ENCODE measurements at regions not wholly inside any gene's neighbourhood (a gene's known extent, or its start where the extent isn't known, plus 50 kb on each side); places are given as distances from the start of the nearest gene placed in this dataset.

- TF ChIP-seq CTCF (IDR thresholded peaks at IDR 0.05 in 8 of 11, conservative IDR thresholded peaks at IDR 0.05 in 3 of 11) (no peak), POLR2AphosphoS5 (IDR thresholded peaks at IDR 0.05) (no peak), POLR2A (IDR thresholded peaks at IDR 0.05) (no peak)
Observed at GRCh38 chr12:127761880-127762279, 505.1 kb upstream of the TMEM132C start.
